Upper lobe of left lung (tissue), 6 donors: ENCODE measurements at regions not wholly inside any gene's neighbourhood (a gene's known extent, or its start where the extent isn't known, plus 50 kb on each side); places are given as distances from the start of the nearest gene placed in this dataset.

Experiments used
- ATAC-seq, 2 donors: fragments of 200-7000 bp; cut with Tn5 transposase; one replicate each; pipeline ENCODE4 v1.9.1; 2022; ENCODE audit warnings: mild to moderate bottlenecking in 2 of 2, moderate library complexity in 2 of 2; ENCODE audit not compliant: low FRiP score in 2 of 2
- DNase-seq, 2 donors: peaks; one replicate each; pipeline ENCODE4 v3.0.0-alpha.2; 2019 to 2020
- H3K27ac ChIP-seq, 4 donors: fragments of 200-600 bp; sonication (generic); one replicate each; pipeline ENCODE4 v1.5.1; 2016 to 2019
- H3K27me3 ChIP-seq, 4 donors: fragments of 200-600 bp; sonication (generic); one replicate each; pipeline ENCODE4 v1.5.1; 2017 to 2019
- H3K36me3 ChIP-seq, 4 donors: fragments of 200-600 bp; sonication (generic); one replicate each; pipeline ENCODE4 v1.5.1; 2016 to 2019
- H3K4me1 ChIP-seq, 4 donors: fragments of 200-600 bp; sonication (generic); one replicate each; pipeline ENCODE4 v1.5.1; 2018 to 2019
- H3K4me3 ChIP-seq, 4 donors: fragments of 200-600 bp; sonication (generic); one replicate each; pipeline ENCODE4 v1.5.1; 2017 to 2019; ENCODE audit warnings: mild to moderate bottlenecking in 2 of 4, moderate library complexity in 1 of 4
- H3K9me3 ChIP-seq, 4 donors: fragments of 200-600 bp; sonication (generic); one replicate each; pipeline ENCODE4 v1.5.1; 2018 to 2019
- EP300 ChIP-seq, 4 donors: sonication (generic); formaldehyde crosslinking; IDR thresholded peaks; one replicate each; pipeline ENCODE4 v1.5.1; 2017; ENCODE audit warnings: antibody characterized with exemption in 4 of 4, control low read depth in 2 of 4
- POLR2A ChIP-seq, 4 donors: fragments of 450-650 bp; IDR thresholded peaks; one replicate each; pipeline ENCODE4 v1.5.1; 2016 to 2017; ENCODE audit warnings: antibody characterized with exemption in 4 of 4, mild to moderate bottlenecking in 2 of 4
- POLR2AphosphoS5 ChIP-seq, 2 donors: sonication (generic); formaldehyde crosslinking; IDR thresholded peaks; one replicate each; pipeline ENCODE4 v1.5.1; 2017; ENCODE audit warnings: antibody characterized with exemption in 2 of 2
- WGBS, 2 donors: methylation state at CpG; one replicate each; pipeline ENCODE4 v1.1.5; 2017 to 2018; 5-methylcytosine and 5-hydroxymethylcytosine counted together
- TF ChIP-seq, protein P1 (sequence below), 6 experiments: fragments of 450-650 bp in 4 of 6; fragments of 200-600 bp in 2 of 6; sonication (generic) in 2 of 6; IDR thresholded peaks; one replicate each; pipeline ENCODE4 v1.5.1; 2016 to 2019; ENCODE audit warnings: antibody characterized with exemption in 6 of 6
- donor health status: DM: no; HTN: no; CAD: no; lungs with moderate emphysema.
- donor health status: DM: no; HTN: yes; CAD: no; lungs with severe emphysema.

DNA sequence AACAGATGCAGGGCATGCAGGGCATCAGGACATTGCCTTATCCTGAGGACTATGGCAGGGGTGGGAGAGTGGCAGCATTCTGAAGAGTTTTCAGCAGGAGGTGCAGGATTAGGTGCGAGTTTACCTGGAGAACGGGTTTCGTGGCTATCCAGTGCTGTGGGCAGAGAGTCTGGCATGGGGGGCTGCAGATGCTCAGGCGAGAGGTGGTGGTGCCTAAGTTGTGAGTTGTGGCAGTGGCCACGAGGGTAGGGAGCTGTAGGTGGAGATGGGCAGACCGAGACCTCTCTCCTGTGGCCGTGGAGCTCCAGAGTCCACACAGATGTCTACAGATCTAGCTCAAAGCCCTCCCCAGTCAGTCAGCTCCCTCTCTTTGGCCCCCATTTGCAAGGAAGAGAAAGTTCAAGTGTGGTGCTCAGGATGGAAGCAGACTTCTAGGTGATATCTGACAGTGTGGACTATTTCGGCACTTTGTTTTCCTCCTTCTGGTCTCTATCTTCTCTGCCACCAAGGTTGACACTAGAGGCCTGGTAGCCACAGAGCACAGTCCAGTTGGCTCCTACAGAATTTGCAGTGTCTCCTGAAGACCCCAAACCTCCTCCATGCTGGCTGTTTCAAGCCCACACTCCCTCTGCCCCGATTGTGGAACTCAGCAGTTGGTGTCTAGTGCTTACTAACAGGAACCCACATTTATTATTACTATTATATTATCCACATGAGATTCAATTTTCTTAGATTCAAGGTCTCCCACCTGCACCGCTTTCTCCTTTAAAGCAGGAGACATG, 955.7 kb upstream of the ZNF722 start:
- Histone ChIP-seq H3K9me3 (peaks cover 0 to 41% (median 3%) of the 10 kb centered on the region in 4 donors), H3K27me3 (no peaks in the 10 kb centered on the region), H3K4me3 (no peak overlapping the region), H3K4me1 (no peaks in the 10 kb centered on the region), H3K36me3 (no peaks in the 10 kb centered on the region), H3K27ac (no peak overlapping the region)
- 64 to 66% methylated on average over 8 to 10 of the region's 10 CpGs for WGBS, 2 donors
- TF ChIP-seq POLR2A (IDR thresholded peaks at IDR 0.05) = no peak
- TF ChIP-seq, protein P1, sequence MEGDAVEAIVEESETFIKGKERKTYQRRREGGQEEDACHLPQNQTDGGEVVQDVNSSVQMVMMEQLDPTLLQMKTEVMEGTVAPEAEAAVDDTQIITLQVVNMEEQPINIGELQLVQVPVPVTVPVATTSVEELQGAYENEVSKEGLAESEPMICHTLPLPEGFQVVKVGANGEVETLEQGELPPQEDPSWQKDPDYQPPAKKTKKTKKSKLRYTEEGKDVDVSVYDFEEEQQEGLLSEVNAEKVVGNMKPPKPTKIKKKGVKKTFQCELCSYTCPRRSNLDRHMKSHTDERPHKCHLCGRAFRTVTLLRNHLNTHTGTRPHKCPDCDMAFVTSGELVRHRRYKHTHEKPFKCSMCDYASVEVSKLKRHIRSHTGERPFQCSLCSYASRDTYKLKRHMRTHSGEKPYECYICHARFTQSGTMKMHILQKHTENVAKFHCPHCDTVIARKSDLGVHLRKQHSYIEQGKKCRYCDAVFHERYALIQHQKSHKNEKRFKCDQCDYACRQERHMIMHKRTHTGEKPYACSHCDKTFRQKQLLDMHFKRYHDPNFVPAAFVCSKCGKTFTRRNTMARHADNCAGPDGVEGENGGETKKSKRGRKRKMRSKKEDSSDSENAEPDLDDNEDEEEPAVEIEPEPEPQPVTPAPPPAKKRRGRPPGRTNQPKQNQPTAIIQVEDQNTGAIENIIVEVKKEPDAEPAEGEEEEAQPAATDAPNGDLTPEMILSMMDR (IDR thresholded peaks at IDR 0.05) = no peak
- TF ChIP-seq POLR2AphosphoS5 (IDR thresholded peaks at IDR 0.05) = no peak
- TF ChIP-seq EP300 (IDR thresholded peaks at IDR 0.05) = no peak
- ATAC-seq = no peak
- no peak for DNase-seq

DNA sequence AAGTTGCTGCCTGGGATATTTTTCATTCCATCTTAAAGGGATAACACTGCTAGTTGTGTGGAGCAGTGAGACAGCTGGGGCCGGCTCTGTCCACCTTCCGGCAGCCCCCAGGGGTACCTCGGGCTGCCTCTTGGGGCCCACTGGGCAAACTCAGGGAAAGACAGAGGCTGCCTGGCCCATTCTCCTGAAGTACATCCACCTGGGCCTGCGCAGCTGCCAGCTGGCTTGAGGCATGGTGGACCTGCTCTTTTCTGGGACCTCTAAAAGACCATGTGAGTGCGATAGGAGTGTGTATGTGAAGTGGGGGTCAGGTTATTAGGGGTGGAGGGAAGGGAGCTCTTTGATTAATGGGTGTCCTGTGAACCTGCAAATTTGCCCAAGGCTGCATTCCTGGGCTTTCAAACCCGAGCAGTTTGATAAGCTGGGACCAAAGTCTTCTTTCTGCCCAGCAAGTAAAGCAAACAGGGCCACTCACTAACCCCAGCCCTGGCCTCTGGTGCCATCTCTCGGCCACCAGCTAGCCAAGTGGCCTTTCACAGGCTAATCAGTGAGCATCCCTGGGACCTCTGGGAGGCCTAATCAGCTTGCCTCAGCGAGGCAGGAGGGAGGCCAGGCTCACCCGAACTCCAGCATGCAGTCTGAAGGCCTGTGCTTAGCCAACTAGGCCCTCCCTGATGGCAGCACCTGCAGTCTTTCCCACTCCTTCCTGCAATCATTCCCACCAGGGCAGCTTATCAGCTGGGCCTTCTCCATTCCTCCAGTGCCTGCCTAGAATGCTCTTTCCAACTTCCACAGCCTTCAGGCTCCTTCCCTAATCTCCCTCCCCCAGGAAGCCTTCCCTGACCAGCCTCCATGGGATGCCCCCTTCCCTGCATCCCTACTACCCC, 954.7 kb upstream of the ZNF722 start:
- no peak for ATAC-seq
- H3K4me1 ChIP-seq = no peaks in the 10 kb centered on the region
- H3K27me3 ChIP-seq = no peaks in the 10 kb centered on the region
- no peak for DNase-seq
- H3K36me3 ChIP-seq = no peaks in the 10 kb centered on the region
- 58 to 69% methylated on average over 5 to 9 of the region's 9 CpGs for WGBS, 2 donors
- no peak overlapping the region for H3K4me3 ChIP-seq
- peaks cover 0 to 42% (median 3%) of the 10 kb centered on the region in 4 donors for H3K9me3 ChIP-seq
- no peak overlapping the region for H3K27ac ChIP-seq
- TF ChIP-seq POLR2AphosphoS5 (IDR thresholded peaks at IDR 0.05) (no peak), POLR2A (IDR thresholded peaks at IDR 0.05) (no peak), EP300 (IDR thresholded peaks at IDR 0.05) (no peak)
- TF ChIP-seq, protein P1 (IDR thresholded peaks at IDR 0.05) = no peak

DNA sequence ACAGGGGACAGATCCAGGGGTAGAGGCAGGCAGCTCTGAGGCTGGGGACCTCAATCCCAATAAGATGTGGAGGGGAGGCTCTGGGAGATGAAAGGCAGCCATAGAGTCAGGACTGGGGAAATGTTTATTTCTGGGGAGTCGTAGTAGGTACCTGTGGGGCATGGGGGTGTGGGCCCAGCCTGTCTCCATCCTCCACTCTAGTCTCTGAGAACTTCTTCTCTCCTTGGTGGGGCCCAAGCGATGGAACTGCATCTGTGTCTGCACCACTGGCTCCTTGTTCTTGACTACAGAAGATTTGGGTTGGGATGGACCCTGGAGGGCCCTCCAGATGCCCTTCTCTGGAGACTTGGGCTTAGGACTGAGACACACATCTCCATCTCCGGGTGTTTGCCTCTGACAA, 953.9 kb upstream of the ZNF722 start:
- no peak for DNase-seq
- H3K27me3 ChIP-seq = no peaks in the 10 kb centered on the region
- H3K4me1 ChIP-seq = no peaks in the 10 kb centered on the region
- no peak overlapping the region for H3K27ac ChIP-seq
- TF ChIP-seq POLR2AphosphoS5 (IDR thresholded peaks at IDR 0.05) (no peak), EP300 (IDR thresholded peaks at IDR 0.05) (no peak), POLR2A (IDR thresholded peaks at IDR 0.05) (no peak)
- TF ChIP-seq, protein P1 (IDR thresholded peaks at IDR 0.05) = no peak
- no peaks in the 10 kb centered on the region for H3K36me3 ChIP-seq
- H3K4me3 ChIP-seq = no peak overlapping the region
- WGBS, 2 donors = 54 to 74% methylated on average over 3 of the region's 3 CpGs
- ATAC-seq = no peak
- H3K9me3 ChIP-seq = peaks cover 0 to 36% (median 3%) of the 10 kb centered on the region in 4 donors

DNA sequence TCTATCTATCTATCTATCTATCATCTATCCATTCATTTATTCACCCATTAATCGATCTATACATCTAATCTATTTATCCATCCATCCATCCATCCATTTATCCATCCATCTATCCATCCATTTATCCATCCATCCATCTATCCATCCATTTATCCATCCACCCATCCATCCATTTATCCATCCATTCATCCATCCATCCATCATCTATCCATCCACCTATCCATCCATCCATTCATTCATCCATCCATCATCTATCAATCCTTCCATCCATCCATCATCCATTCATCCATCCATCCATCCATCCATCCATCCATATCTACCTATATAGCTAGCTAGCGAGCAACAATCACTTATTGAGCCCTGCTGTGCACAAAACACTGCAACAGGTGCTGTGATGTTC, 953.1 kb upstream of the ZNF722 start:
- DNase-seq (no peak), ATAC-seq (no peak)
- H3K4me3 ChIP-seq = no peak overlapping the region
- 36 to 39% methylated on average over 2 of the region's 2 CpGs for WGBS, 2 donors
- H3K4me1 ChIP-seq = no peaks in the 10 kb centered on the region
- H3K27me3 ChIP-seq = no peaks in the 10 kb centered on the region
- TF ChIP-seq POLR2AphosphoS5 (IDR thresholded peaks at IDR 0.05) = no peak
- TF ChIP-seq, protein P1 (IDR thresholded peaks at IDR 0.05) = no peak
- no peak for TF ChIP-seq POLR2A (IDR thresholded peaks at IDR 0.05)
- peaks cover 0 to 36% (median 3%) of the 10 kb centered on the region in 4 donors for H3K9me3 ChIP-seq
- no peaks in the 10 kb centered on the region for H3K36me3 ChIP-seq
- no peak overlapping the region for H3K27ac ChIP-seq
